ENCODE measurements at regions not wholly inside any gene's neighbourhood (a gene's known extent, or its start where the extent isn't known, plus 50 kb on each side); places are given as distances from the start of the nearest gene placed in this dataset.

DNA sequence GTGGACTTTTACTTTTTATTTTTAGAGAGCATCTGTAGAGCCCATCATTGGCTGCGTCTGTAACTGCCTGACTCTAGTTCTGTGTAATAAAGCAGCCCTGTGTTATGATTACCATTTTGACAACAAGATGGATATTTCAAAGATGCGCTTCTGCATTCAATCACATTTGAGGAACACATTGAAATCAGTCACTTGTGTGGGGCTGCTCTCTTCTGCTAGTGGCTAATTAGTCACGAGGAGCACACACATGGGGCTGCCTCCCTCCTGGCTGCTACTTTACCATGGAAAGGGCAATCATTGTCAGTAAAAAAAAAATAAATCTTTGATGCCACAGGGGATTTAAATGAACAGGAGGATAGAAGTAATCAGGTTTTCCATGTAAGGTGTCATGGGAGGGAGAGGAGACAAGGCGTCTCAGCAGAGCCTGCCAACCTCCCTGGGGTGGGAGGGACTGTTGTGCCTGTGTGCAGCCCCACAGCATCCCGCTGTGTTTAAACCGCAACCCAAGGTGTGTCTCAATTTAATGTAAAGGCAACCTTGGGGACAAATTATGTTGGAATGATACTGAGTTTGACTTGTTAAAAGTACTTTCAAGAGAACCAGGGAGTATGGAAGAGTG lies 205.2 kb upstream of the COBL start:
- TF ChIP-seq, protein P1, sequence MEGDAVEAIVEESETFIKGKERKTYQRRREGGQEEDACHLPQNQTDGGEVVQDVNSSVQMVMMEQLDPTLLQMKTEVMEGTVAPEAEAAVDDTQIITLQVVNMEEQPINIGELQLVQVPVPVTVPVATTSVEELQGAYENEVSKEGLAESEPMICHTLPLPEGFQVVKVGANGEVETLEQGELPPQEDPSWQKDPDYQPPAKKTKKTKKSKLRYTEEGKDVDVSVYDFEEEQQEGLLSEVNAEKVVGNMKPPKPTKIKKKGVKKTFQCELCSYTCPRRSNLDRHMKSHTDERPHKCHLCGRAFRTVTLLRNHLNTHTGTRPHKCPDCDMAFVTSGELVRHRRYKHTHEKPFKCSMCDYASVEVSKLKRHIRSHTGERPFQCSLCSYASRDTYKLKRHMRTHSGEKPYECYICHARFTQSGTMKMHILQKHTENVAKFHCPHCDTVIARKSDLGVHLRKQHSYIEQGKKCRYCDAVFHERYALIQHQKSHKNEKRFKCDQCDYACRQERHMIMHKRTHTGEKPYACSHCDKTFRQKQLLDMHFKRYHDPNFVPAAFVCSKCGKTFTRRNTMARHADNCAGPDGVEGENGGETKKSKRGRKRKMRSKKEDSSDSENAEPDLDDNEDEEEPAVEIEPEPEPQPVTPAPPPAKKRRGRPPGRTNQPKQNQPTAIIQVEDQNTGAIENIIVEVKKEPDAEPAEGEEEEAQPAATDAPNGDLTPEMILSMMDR (IDR thresholded peaks at IDR 0.05): no peak
- TF ChIP-seq EP300 (IDR thresholded peaks at IDR 0.05): no peak
